ENCODE measurements at regions not wholly inside any gene's neighbourhood (a gene's known extent, or its start where the extent isn't known, plus 50 kb on each side); places are given as distances from the start of the nearest gene placed in this dataset.
"Not testable (repeated sequence)": the region's sequence is repeated elsewhere in the genome, so short reads cannot be mapped to it uniquely, and the experiment has no call there.

DNA sequence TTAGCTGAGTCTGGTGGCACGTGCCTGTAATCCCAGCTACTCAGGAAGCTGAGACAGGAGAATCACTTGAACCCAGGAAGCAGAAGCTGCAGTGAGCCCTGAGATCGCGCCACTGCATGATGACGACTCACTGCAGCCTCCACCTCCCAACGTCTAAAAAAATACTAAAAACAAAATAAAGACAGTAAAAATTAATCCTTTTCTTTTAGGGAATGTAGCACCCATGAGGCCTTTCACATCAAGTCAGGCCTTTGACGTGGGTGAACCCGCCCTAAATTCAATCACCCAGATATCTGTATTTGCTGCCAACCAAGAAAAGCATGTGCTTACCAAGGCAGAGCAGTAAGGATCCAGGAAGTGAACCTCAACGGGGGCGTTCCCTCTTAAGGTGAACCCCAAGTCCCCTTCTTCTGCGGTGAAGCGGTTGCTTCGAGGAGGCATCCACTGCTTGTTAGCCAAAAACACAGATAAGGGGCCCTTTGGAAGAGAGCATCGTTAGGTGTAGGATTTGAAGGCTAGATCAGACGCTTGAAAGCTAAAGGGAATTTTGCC is 301.2 kb downstream of the GOLGA6L6 start:
- TF ChIP-seq, protein P1, sequence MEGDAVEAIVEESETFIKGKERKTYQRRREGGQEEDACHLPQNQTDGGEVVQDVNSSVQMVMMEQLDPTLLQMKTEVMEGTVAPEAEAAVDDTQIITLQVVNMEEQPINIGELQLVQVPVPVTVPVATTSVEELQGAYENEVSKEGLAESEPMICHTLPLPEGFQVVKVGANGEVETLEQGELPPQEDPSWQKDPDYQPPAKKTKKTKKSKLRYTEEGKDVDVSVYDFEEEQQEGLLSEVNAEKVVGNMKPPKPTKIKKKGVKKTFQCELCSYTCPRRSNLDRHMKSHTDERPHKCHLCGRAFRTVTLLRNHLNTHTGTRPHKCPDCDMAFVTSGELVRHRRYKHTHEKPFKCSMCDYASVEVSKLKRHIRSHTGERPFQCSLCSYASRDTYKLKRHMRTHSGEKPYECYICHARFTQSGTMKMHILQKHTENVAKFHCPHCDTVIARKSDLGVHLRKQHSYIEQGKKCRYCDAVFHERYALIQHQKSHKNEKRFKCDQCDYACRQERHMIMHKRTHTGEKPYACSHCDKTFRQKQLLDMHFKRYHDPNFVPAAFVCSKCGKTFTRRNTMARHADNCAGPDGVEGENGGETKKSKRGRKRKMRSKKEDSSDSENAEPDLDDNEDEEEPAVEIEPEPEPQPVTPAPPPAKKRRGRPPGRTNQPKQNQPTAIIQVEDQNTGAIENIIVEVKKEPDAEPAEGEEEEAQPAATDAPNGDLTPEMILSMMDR (IDR thresholded peaks at IDR 0.05; ENCODE audit: poor library complexity, severe bottlenecking) = not testable (repeated sequence)
- not testable (repeated sequence) for TF ChIP-seq TAF1 (IDR thresholded peaks at IDR 0.05; ENCODE audit: low read depth); POLR2AphosphoS5 (IDR thresholded peaks at IDR 0.05); EZH2 (IDR thresholded peaks at IDR 0.05; ENCODE audit: borderline replicate concordance, insufficient read depth, low read length, poor library complexity, severe bottlenecking); EP300 (conservative IDR thresholded peaks at IDR 0.05; ENCODE audit: poor library complexity, severe bottlenecking); MXI1 (conservative IDR thresholded peaks at IDR 0.05; ENCODE audit: poor library complexity, severe bottlenecking); RAD21 (conservative IDR thresholded peaks at IDR 0.05); SMC3 (conservative IDR thresholded peaks at IDR 0.05; ENCODE audit: poor library complexity)
- TF ChIP-seq, protein P2, sequence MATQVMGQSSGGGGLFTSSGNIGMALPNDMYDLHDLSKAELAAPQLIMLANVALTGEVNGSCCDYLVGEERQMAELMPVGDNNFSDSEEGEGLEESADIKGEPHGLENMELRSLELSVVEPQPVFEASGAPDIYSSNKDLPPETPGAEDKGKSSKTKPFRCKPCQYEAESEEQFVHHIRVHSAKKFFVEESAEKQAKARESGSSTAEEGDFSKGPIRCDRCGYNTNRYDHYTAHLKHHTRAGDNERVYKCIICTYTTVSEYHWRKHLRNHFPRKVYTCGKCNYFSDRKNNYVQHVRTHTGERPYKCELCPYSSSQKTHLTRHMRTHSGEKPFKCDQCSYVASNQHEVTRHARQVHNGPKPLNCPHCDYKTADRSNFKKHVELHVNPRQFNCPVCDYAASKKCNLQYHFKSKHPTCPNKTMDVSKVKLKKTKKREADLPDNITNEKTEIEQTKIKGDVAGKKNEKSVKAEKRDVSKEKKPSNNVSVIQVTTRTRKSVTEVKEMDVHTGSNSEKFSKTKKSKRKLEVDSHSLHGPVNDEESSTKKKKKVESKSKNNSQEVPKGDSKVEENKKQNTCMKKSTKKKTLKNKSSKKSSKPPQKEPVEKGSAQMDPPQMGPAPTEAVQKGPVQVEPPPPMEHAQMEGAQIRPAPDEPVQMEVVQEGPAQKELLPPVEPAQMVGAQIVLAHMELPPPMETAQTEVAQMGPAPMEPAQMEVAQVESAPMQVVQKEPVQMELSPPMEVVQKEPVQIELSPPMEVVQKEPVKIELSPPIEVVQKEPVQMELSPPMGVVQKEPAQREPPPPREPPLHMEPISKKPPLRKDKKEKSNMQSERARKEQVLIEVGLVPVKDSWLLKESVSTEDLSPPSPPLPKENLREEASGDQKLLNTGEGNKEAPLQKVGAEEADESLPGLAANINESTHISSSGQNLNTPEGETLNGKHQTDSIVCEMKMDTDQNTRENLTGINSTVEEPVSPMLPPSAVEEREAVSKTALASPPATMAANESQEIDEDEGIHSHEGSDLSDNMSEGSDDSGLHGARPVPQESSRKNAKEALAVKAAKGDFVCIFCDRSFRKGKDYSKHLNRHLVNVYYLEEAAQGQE (IDR thresholded peaks at IDR 0.05; ENCODE audit: borderline replicate concordance) = not testable (repeated sequence)

Data from neural cell (in vitro differentiated cells).